Calu3 (cell line): ENCODE measurements at regions not wholly inside any gene's neighbourhood (a gene's known extent, or its start where the extent isn't known, plus 50 kb on each side); places are given as distances from the start of the nearest gene placed in this dataset.

Source experiments
- BruUV-seq: library from RNA; stranded (reverse); fragments of 400-500 nt; replicated peaks from 2 replicates; lab custom pipeline; 2021; lab: Mats Ljungman, UMichigan
- CTCF ChIA-PET: fragments of 300-600 bp; sonication (Branson Sonifier 250); formaldehyde crosslinking; loops from one replicate; lab custom pipeline; 2022; ENCODE audit warnings: antibody characterized with exemption; lab: Charles Lee
- DNase-seq: peaks from one replicate; pipeline ENCODE4 v3.0.0; 2022
- H3K27ac Mint-ChIP-seq: one replicate; pipeline ENCODE4 v1.8.0; 2022; ENCODE audit warnings: mixed read lengths; ENCODE audit not compliant: unreplicated experiment
- H3K27me3 Mint-ChIP-seq: one replicate; pipeline ENCODE4 v1.8.0; 2022; ENCODE audit warnings: mixed read lengths; ENCODE audit not compliant: unreplicated experiment
- H3K36me3 Mint-ChIP-seq: one replicate; pipeline ENCODE4 v1.8.0; 2022; ENCODE audit warnings: mild to moderate bottlenecking, moderate library complexity, mixed read lengths; ENCODE audit not compliant: insufficient read depth, unreplicated experiment
- H3K4me1 Mint-ChIP-seq: one replicate; pipeline ENCODE4 v1.8.0; 2022; ENCODE audit warnings: mild to moderate bottlenecking, low read depth, mixed read lengths; ENCODE audit not compliant: unreplicated experiment
- H3K4me3 Mint-ChIP-seq: one replicate; pipeline ENCODE4 v1.8.0; 2022; ENCODE audit warnings: mild to moderate bottlenecking, low read depth, moderate library complexity, mixed read lengths; ENCODE audit not compliant: unreplicated experiment
- H3K9me3 Mint-ChIP-seq: one replicate; pipeline ENCODE4 v1.8.0; 2022; ENCODE audit warnings: low read depth, mixed read lengths; ENCODE audit not compliant: unreplicated experiment
- intact Hi-C: fragments of 100-400 bp; cut with micrococcal nuclease; formaldehyde crosslinking; loops from one replicate; pipeline ENCODE4 v1.10.0; 2022; ENCODE audit not compliant: unreplicated experiment
- TF ChIP-seq, protein P1 (sequence below): fragments of 200-600 bp; IDR thresholded peaks from one replicate; pipeline ENCODE4 v1.8.0; 2022; ENCODE audit warnings: antibody characterized with exemption; ENCODE audit not compliant: unreplicated experiment

- TF ChIP-seq, protein P1, sequence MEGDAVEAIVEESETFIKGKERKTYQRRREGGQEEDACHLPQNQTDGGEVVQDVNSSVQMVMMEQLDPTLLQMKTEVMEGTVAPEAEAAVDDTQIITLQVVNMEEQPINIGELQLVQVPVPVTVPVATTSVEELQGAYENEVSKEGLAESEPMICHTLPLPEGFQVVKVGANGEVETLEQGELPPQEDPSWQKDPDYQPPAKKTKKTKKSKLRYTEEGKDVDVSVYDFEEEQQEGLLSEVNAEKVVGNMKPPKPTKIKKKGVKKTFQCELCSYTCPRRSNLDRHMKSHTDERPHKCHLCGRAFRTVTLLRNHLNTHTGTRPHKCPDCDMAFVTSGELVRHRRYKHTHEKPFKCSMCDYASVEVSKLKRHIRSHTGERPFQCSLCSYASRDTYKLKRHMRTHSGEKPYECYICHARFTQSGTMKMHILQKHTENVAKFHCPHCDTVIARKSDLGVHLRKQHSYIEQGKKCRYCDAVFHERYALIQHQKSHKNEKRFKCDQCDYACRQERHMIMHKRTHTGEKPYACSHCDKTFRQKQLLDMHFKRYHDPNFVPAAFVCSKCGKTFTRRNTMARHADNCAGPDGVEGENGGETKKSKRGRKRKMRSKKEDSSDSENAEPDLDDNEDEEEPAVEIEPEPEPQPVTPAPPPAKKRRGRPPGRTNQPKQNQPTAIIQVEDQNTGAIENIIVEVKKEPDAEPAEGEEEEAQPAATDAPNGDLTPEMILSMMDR = no peak
- Mint-ChIP-seq H3K9me3 (no peaks in the 10 kb centered on the region), H3K27me3 (peaks cover 2% of the 10 kb centered on the region), H3K4me1 (no peaks in the 10 kb centered on the region), H3K4me3 (no peak overlapping the region), H3K36me3 (no peaks in the 10 kb centered on the region), H3K27ac (no peak overlapping the region)
- intact Hi-C loops = no loop called here
- no TSS peak for BruUV-seq
- no peak for DNase-seq
- CTCF ChIA-PET = interaction anchor here (0.5 kb wide), 1 partner anchor 600 kb away, joined by 6 read pairs; no protein-coding TSS in a partner anchor
Observed at GRCh38 chr7:20839196-20839735, 52.6 kb upstream of the SP8 start.

DNA sequence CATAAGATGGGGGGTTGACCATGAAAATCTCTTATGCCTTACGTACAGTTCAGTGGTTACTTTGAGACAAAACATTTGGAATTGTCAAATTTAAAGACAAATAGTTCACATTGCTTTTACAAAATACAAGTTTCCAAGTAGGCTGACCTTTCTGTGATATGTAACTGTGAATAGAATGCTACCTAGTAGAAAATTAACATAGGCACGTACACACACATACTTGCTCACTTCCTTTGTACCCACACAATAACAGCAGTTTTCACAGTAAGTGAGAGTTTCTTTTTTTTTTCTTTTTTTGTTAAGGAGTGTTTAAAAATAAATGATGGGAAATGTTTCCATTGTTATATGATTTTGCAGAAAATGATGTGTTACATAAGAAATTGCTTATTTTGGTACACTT, 53.3 kb upstream of the SP8 start:
- intact Hi-C loops = no loop called here
- Mint-ChIP-seq H3K36me3 (no peaks in the 10 kb centered on the region), H3K4me3 (no peak overlapping the region), H3K27me3 (peaks cover 4% of the 10 kb centered on the region), H3K4me1 (no peaks in the 10 kb centered on the region), H3K27ac (no peak overlapping the region), H3K9me3 (no peaks in the 10 kb centered on the region)
- CTCF ChIA-PET = no interaction called here
- TF ChIP-seq, protein P1 = no peak
- BruUV-seq = no TSS peak
- no peak for DNase-seq

DNA sequence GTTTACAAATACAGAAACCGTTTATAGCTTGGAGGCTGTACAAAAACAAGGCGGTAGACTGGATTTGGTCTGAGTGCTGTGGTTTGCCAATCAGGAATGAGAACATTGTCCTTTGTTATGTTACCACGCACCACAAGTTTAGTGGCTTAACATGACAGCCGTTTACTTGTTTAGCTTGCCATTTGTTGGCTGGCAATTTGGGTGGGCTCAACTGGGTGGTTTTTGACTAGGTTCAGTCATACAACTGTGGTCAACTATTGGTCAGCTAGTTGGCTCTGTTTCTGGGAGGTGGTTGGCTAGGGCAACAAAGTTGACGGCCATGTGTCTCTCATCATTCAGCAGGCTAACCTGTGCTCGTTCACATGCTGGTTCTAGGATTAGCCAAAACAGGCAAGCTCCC, 60.1 kb upstream of the SP8 start:
- H3K4me3 Mint-ChIP-seq = no peak overlapping the region
- no TSS peak for BruUV-seq
- no peak for DNase-seq
- peaks cover 49% of the 10 kb centered on the region for H3K27me3 Mint-ChIP-seq
- intact Hi-C loops = no loop called here
- no peaks in the 10 kb centered on the region for H3K9me3 Mint-ChIP-seq
- CTCF ChIA-PET = interaction anchor here (0.6 kb wide), 1 partner anchor 328 kb away, joined by 3 read pairs; no protein-coding TSS in a partner anchor
- no peaks in the 10 kb centered on the region for H3K4me1 Mint-ChIP-seq
- no peak overlapping the region for H3K27ac Mint-ChIP-seq
- TF ChIP-seq, protein P1 = no peak
- no peaks in the 10 kb centered on the region for H3K36me3 Mint-ChIP-seq

- no peak overlapping the region for H3K4me3 Mint-ChIP-seq
Observed at GRCh38 chr7:20858951-20859350, 72.3 kb upstream of the SP8 start.

More at GRCh38 chr7:20858951-20859350, 72.3 kb upstream of the SP8 start:
- DNase-seq = no peak
- CTCF ChIA-PET = no interaction called here
- Mint-ChIP-seq H3K9me3 (no peaks in the 10 kb centered on the region), H3K27ac (no peak overlapping the region), H3K4me1 (no peaks in the 10 kb centered on the region), H3K36me3 (no peaks in the 10 kb centered on the region), H3K27me3 (peaks cover 23% of the 10 kb centered on the region)
- BruUV-seq = no TSS peak
- TF ChIP-seq, protein P1 = no peak
- intact Hi-C loops = no loop called here
